Endodermal cell (in vitro differentiated cells): ENCODE measurements at regions not wholly inside any gene's neighbourhood (a gene's known extent, or its start where the extent isn't known, plus 50 kb on each side); places are given as distances from the start of the nearest gene placed in this dataset.

Experiments used
- DNase-seq: peaks from one replicate; pipeline ENCODE4 v3.0.0-alpha.2; 2017
- H3K27ac ChIP-seq: 2 replicates; pipeline ENCODE4 v1.5.1; 2013; ENCODE audit warnings: mild to moderate bottlenecking, low read depth, low read length, moderate library complexity
- H3K27me3 ChIP-seq: 2 replicates; pipeline ENCODE4 v1.6.1; 2013; ENCODE audit warnings: mild to moderate bottlenecking, low read length, moderate library complexity; ENCODE audit not compliant: insufficient read depth, control insufficient read depth, poor library complexity, severe bottlenecking
- H3K36me3 ChIP-seq: 2 replicates; pipeline ENCODE4 v1.7.0; 2013; ENCODE audit warnings: mild to moderate bottlenecking, low read length, moderate library complexity; ENCODE audit not compliant: control insufficient read depth, insufficient read depth
- H3K4me1 ChIP-seq: one replicate; pipeline ENCODE4 v1.7.0; 2013; ENCODE audit warnings: low read length; ENCODE audit not compliant: control insufficient read depth, insufficient read depth
- H3K4me3 ChIP-seq: 2 replicates; pipeline ENCODE4 v1.5.1; 2013; ENCODE audit warnings: mild to moderate bottlenecking, low read length, moderate library complexity
- H3K9ac ChIP-seq: 2 replicates; pipeline ENCODE4 v1.6.1; 2013; ENCODE audit warnings: mild to moderate bottlenecking, low read length, moderate library complexity; ENCODE audit not compliant: poor library complexity, severe bottlenecking; ENCODE audit errors: extremely low read depth
- H3K9me3 ChIP-seq: 2 replicates; pipeline ENCODE4 v1.6.1; 2013; ENCODE audit warnings: mild to moderate bottlenecking, low read length, moderate library complexity; ENCODE audit not compliant: control insufficient read depth
- H3K27ac Mint-ChIP-seq: 2 replicates; pipeline ENCODE4 v1.8.0; 2020; ENCODE audit warnings: mixed read lengths
- H3K27me3 Mint-ChIP-seq: 2 replicates; pipeline ENCODE4 v1.8.0; 2021; ENCODE audit warnings: mild to moderate bottlenecking, mixed read lengths; ENCODE audit not compliant: insufficient read depth
- H3K36me3 Mint-ChIP-seq: 2 replicates; pipeline ENCODE4 v1.8.0; 2020; ENCODE audit warnings: low read depth, mixed read lengths
- H3K4me1 Mint-ChIP-seq: 2 replicates; pipeline ENCODE4 v1.8.0; 2020; ENCODE audit warnings: mixed read lengths
- H3K4me3 Mint-ChIP-seq: 2 replicates; pipeline ENCODE4 v1.8.0; 2020; ENCODE audit warnings: mild to moderate bottlenecking, moderate library complexity, mixed read lengths
- H3K9me3 Mint-ChIP-seq: 2 replicates; pipeline ENCODE4 v1.8.0; 2020; ENCODE audit warnings: mild to moderate bottlenecking, mixed read lengths
- CTCF ChIP-seq: fragments of 200-600 bp; sonication (generic); conservative IDR thresholded peaks from 2 replicates; pipeline ENCODE4 v1.5.0; 2021; ENCODE audit warnings: antibody characterized with exemption, mild to moderate bottlenecking
- WGBS, 2 experiments: methylation state at CpG; one replicate each; pipeline versions ENCODE4 v1.1.5 to v1.1.7; 2013; ENCODE audit warnings: missing lambda C conversion rate in 2 of 2, mixed read lengths in 1 of 2; ENCODE audit not compliant: insufficient coverage in 1 of 2, insufficient read length in 1 of 2; 5-methylcytosine and 5-hydroxymethylcytosine counted together

GRCh38 chr16:6857575-6857974, 475.1 kb upstream of the RBFOX1 start:
- TF ChIP-seq CTCF = no peak
- DNase-seq = no peak
- no peak overlapping the region for H3K9ac ChIP-seq
- WGBS, 2 experiments = 60% methylated on average over 5 of the region's 5 CpGs
- peaks cover 64% of the 10 kb centered on the region for H3K27me3 ChIP-seq
- H3K36me3 ChIP-seq = no peaks in the 10 kb centered on the region
- Mint-ChIP-seq H3K36me3 (no peaks in the 10 kb centered on the region), H3K27ac (no peak overlapping the region), H3K9me3 (no peaks in the 10 kb centered on the region), H3K27me3 (peaks cover 96% of the 10 kb centered on the region), H3K4me1 (peaks cover 13% of the 10 kb centered on the region), H3K4me3 (no peak overlapping the region)
- no peak overlapping the region for H3K27ac ChIP-seq
- no peak overlapping the region for H3K4me3 ChIP-seq
- no peaks in the 10 kb centered on the region for H3K4me1 ChIP-seq
- no peaks in the 10 kb centered on the region for H3K9me3 ChIP-seq

- no peak for TF ChIP-seq CTCF
- H3K27me3 ChIP-seq = peaks cover 60% of the 10 kb centered on the region
Observed at GRCh38 chr16:6856578-6856977, 476.1 kb upstream of the RBFOX1 start.

GRCh38 chr16:6853565-6853964, 479.1 kb upstream of the RBFOX1 start:
- no peaks in the 10 kb centered on the region for H3K36me3 Mint-ChIP-seq
- no peak overlapping the region for H3K4me3 Mint-ChIP-seq
- Histone ChIP-seq H3K4me3 (no peak overlapping the region), H3K27ac (no peak overlapping the region), H3K36me3 (no peaks in the 10 kb centered on the region), H3K9ac (no peak overlapping the region), H3K9me3 (no peaks in the 10 kb centered on the region), H3K4me1 (no peaks in the 10 kb centered on the region), H3K27me3 (peaks cover 33% of the 10 kb centered on the region)
- H3K27ac Mint-ChIP-seq = no peak overlapping the region
- 91% methylated on average over 6 of the region's 6 CpGs for WGBS, 2 experiments
- H3K9me3 Mint-ChIP-seq = no peaks in the 10 kb centered on the region
- peaks cover 85% of the 10 kb centered on the region for H3K27me3 Mint-ChIP-seq
- DNase-seq = no peak
- H3K4me1 Mint-ChIP-seq = no peaks in the 10 kb centered on the region
- no peak for TF ChIP-seq CTCF

More at GRCh38 chr16:6856578-6856977, 476.1 kb upstream of the RBFOX1 start:
- Mint-ChIP-seq H3K27ac (no peak overlapping the region), H3K4me3 (no peak overlapping the region), H3K27me3 (peaks cover 93% of the 10 kb centered on the region), H3K4me1 (peaks cover 6% of the 10 kb centered on the region), H3K36me3 (no peaks in the 10 kb centered on the region), H3K9me3 (no peaks in the 10 kb centered on the region)
- Histone ChIP-seq H3K4me1 (no peaks in the 10 kb centered on the region), H3K9ac (no peak overlapping the region), H3K27ac (no peak overlapping the region), H3K36me3 (no peaks in the 10 kb centered on the region), H3K9me3 (no peaks in the 10 kb centered on the region), H3K4me3 (no peak overlapping the region)
- 83 to 92% methylated on average over 2 to 5 of the region's 5 CpGs for WGBS, 2 experiments
- no peak for DNase-seq
